ENCODE measurements at regions not wholly inside any gene's neighbourhood (a gene's known extent, or its start where the extent isn't known, plus 50 kb on each side); places are given as distances from the start of the nearest gene placed in this dataset.

DNA sequence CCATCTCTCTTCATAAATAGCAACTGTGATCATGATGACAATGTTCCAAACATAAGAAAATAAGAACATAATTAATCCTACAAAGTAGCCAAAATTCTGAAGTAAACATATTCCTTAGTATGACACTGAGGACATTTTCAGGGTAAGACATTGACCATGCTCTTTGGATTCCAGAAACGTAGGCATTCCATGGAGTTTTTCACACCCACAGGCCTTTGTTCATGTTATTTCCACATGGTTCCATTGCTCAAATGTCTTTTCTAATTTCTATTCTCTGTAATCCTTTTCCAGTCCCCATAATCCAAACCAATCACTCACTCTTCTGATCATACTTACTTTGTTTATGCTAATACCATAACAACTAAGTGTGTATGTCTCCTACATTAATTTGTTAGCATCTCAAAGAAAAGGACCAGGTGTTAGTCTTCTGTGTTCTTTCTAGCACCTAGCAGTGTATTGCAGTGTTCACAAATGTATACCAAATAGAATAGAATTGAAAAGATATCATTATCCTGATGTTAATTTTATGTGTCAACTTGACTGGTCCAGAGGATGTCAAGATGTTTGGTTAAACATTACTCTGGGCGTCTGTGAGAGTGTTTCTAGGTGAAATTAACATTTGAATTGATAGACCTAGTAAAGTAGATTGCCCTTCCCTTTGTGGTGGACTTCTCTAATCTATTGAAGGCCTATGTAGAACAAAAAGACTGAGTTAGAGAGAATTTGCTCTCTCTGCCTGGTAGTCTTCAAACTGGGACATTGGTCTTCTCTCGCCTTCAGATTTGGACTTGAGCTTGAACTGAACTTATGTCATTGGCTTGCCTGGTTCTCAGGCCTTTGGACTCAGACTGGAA, 516.6 kb downstream of the PTPRC start:
- no peaks in the 10 kb centered on the region for H3K9me2 ChIP-seq (ENCODE audit: insufficient read depth, low read length)
- no peaks in the 10 kb centered on the region for H3K36me3 ChIP-seq (ENCODE audit: insufficient read depth, low read length)
- H3K9ac ChIP-seq (ENCODE audit: low read length): no peak overlapping the region
- no peaks in the 10 kb centered on the region for H4K20me1 ChIP-seq (ENCODE audit: insufficient read depth)
- no peak overlapping the region for H3K27ac ChIP-seq (ENCODE audit: low read length)
- H2AFZ ChIP-seq (ENCODE audit: low read depth, low read length): no peak overlapping the region
- no peaks in the 10 kb centered on the region for H3F3A ChIP-seq (ENCODE audit: insufficient read depth, low read length, poor library complexity, severe bottlenecking)
- no peaks in the 10 kb centered on the region for H3K79me2 ChIP-seq (replicated peaks; ENCODE audit: insufficient read depth, low read length)
- H3K27me3 ChIP-seq (ENCODE audit: insufficient read depth, low read depth, low read length): no peaks in the 10 kb centered on the region
- H3K4me3 ChIP-seq (ENCODE audit: low read length): no peak overlapping the region
- H3K4me2 ChIP-seq (ENCODE audit: low read length): no peak overlapping the region
- no peaks in the 10 kb centered on the region for H3K9me3 ChIP-seq (ENCODE audit: low read length)
- no peak for TF ChIP-seq TAF1 (IDR thresholded peaks at IDR 0.05; ENCODE audit: low read depth)
- TF ChIP-seq POLR2AphosphoS5 (IDR thresholded peaks at IDR 0.05): no peak
- no peak for TF ChIP-seq EZH2 (IDR thresholded peaks at IDR 0.05; ENCODE audit: borderline replicate concordance, insufficient read depth, low read length, poor library complexity, severe bottlenecking)
- TF ChIP-seq, protein P1, sequence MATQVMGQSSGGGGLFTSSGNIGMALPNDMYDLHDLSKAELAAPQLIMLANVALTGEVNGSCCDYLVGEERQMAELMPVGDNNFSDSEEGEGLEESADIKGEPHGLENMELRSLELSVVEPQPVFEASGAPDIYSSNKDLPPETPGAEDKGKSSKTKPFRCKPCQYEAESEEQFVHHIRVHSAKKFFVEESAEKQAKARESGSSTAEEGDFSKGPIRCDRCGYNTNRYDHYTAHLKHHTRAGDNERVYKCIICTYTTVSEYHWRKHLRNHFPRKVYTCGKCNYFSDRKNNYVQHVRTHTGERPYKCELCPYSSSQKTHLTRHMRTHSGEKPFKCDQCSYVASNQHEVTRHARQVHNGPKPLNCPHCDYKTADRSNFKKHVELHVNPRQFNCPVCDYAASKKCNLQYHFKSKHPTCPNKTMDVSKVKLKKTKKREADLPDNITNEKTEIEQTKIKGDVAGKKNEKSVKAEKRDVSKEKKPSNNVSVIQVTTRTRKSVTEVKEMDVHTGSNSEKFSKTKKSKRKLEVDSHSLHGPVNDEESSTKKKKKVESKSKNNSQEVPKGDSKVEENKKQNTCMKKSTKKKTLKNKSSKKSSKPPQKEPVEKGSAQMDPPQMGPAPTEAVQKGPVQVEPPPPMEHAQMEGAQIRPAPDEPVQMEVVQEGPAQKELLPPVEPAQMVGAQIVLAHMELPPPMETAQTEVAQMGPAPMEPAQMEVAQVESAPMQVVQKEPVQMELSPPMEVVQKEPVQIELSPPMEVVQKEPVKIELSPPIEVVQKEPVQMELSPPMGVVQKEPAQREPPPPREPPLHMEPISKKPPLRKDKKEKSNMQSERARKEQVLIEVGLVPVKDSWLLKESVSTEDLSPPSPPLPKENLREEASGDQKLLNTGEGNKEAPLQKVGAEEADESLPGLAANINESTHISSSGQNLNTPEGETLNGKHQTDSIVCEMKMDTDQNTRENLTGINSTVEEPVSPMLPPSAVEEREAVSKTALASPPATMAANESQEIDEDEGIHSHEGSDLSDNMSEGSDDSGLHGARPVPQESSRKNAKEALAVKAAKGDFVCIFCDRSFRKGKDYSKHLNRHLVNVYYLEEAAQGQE (IDR thresholded peaks at IDR 0.05; ENCODE audit: borderline replicate concordance): no peak
- no peak for TF ChIP-seq MXI1 (conservative IDR thresholded peaks at IDR 0.05; ENCODE audit: poor library complexity, severe bottlenecking)
- no peak for TF ChIP-seq SMC3 (conservative IDR thresholded peaks at IDR 0.05; ENCODE audit: poor library complexity)
- no peak for TF ChIP-seq CTCF (IDR thresholded peaks at IDR 0.05; ENCODE audit: poor library complexity, severe bottlenecking)
- no peak for TF ChIP-seq EP300 (conservative IDR thresholded peaks at IDR 0.05; ENCODE audit: poor library complexity, severe bottlenecking)
- TF ChIP-seq RAD21 (conservative IDR thresholded peaks at IDR 0.05): no peak

DNA sequence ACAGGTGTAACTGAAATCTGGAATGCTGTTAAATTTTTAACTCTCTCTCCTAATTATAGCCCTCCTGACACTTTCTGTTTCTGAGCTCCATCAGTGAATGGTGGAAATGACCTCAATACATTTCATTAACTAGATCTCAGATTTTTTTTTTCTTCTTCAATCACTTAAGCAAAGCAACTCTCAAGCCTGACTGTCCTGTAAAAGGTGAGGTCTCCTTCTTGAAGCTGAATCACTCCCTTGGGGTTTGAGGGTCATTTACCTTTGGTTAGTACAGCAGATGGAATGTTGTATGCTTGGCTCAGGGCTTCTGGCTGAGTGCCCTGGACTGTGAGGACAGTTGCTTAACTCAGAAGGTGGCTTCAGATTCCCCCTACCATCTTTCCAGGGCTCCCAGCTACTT, 518.7 kb downstream of the PTPRC start:
- Histone ChIP-seq H4K20me1 (ENCODE audit: insufficient read depth) (no peaks in the 10 kb centered on the region), H3K4me2 (ENCODE audit: low read length) (no peak overlapping the region), H3F3A (ENCODE audit: insufficient read depth, low read length, poor library complexity, severe bottlenecking) (no peaks in the 10 kb centered on the region), H2AFZ (ENCODE audit: low read depth, low read length) (no peak overlapping the region), H3K79me2 (replicated peaks; ENCODE audit: insufficient read depth, low read length) (no peaks in the 10 kb centered on the region), H3K9me2 (ENCODE audit: insufficient read depth, low read length) (no peaks in the 10 kb centered on the region), H3K27ac (ENCODE audit: low read length) (no peak overlapping the region), H3K9ac (ENCODE audit: low read length) (no peak overlapping the region), H3K9me3 (ENCODE audit: low read length) (no peaks in the 10 kb centered on the region), H3K4me3 (ENCODE audit: low read length) (no peak overlapping the region), H3K27me3 (ENCODE audit: insufficient read depth, low read depth, low read length) (no peaks in the 10 kb centered on the region), H3K36me3 (ENCODE audit: insufficient read depth, low read length) (no peaks in the 10 kb centered on the region)
- TF ChIP-seq TAF1 (IDR thresholded peaks at IDR 0.05; ENCODE audit: low read depth): no peak
- TF ChIP-seq MXI1 (conservative IDR thresholded peaks at IDR 0.05; ENCODE audit: poor library complexity, severe bottlenecking): no peak
- no peak for TF ChIP-seq SMC3 (conservative IDR thresholded peaks at IDR 0.05; ENCODE audit: poor library complexity)
- no peak for TF ChIP-seq EZH2 (IDR thresholded peaks at IDR 0.05; ENCODE audit: borderline replicate concordance, insufficient read depth, low read length, poor library complexity, severe bottlenecking)
- TF ChIP-seq EP300 (conservative IDR thresholded peaks at IDR 0.05; ENCODE audit: poor library complexity, severe bottlenecking): no peak
- no peak for TF ChIP-seq POLR2AphosphoS5 (IDR thresholded peaks at IDR 0.05)
- TF ChIP-seq CTCF (IDR thresholded peaks at IDR 0.05; ENCODE audit: poor library complexity, severe bottlenecking): no peak
- TF ChIP-seq, protein P1 (IDR thresholded peaks at IDR 0.05; ENCODE audit: borderline replicate concordance): no peak
- no peak for TF ChIP-seq RAD21 (conservative IDR thresholded peaks at IDR 0.05)

All from neural cell (in vitro differentiated cells).